NB4 (cell line): ENCODE measurements at regions not wholly inside any gene's neighbourhood (a gene's known extent, or its start where the extent isn't known, plus 50 kb on each side); places are given as distances from the start of the nearest gene placed in this dataset.

Experiments used
- DNase-seq: peaks from one replicate; pipeline ENCODE4 v3.0.0; 2010; ENCODE audit warnings: low read depth
- H3K4me3 ChIP-seq: one replicate; pipeline ENCODE4 v1.5.1; 2011; ENCODE audit warnings: mild to moderate bottlenecking, low read depth, low read length, moderate library complexity
- MYC ChIP-seq: IDR thresholded peaks from 2 replicates; pipeline ENCODE4 v1.6.1; 2011; ENCODE audit warnings: low read depth, low read length
- POLR2A ChIP-seq: IDR thresholded peaks from 2 replicates; pipeline ENCODE4 v1.6.1; 2011; ENCODE audit warnings: mild to moderate bottlenecking; ENCODE audit not compliant: insufficient read length; ENCODE audit errors: extremely low read depth
- TF ChIP-seq, protein P1 (sequence below): IDR thresholded peaks from one replicate; pipeline ENCODE4 v1.5.1; 2012; ENCODE audit warnings: low read depth, low read length
- TF ChIP-seq, protein P2 (sequence below): IDR thresholded peaks from 2 replicates; pipeline ENCODE4 v1.6.1; 2011; ENCODE audit warnings: low read depth, low read length

- H3K4me3 ChIP-seq = no peak overlapping the region
- TF ChIP-seq POLR2A (no peak), MYC (no peak)
- TF ChIP-seq, protein P1, sequence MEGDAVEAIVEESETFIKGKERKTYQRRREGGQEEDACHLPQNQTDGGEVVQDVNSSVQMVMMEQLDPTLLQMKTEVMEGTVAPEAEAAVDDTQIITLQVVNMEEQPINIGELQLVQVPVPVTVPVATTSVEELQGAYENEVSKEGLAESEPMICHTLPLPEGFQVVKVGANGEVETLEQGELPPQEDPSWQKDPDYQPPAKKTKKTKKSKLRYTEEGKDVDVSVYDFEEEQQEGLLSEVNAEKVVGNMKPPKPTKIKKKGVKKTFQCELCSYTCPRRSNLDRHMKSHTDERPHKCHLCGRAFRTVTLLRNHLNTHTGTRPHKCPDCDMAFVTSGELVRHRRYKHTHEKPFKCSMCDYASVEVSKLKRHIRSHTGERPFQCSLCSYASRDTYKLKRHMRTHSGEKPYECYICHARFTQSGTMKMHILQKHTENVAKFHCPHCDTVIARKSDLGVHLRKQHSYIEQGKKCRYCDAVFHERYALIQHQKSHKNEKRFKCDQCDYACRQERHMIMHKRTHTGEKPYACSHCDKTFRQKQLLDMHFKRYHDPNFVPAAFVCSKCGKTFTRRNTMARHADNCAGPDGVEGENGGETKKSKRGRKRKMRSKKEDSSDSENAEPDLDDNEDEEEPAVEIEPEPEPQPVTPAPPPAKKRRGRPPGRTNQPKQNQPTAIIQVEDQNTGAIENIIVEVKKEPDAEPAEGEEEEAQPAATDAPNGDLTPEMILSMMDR = no peak
- TF ChIP-seq, protein P2, sequence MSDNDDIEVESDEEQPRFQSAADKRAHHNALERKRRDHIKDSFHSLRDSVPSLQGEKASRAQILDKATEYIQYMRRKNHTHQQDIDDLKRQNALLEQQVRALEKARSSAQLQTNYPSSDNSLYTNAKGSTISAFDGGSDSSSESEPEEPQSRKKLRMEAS = no peak
- DNase-seq = no peak
These were observed 216.4 kb downstream of the C6orf118 start for GRCh38 chr6:165092881-165093595.

- no peak for DNase-seq
- no peak overlapping the region for H3K4me3 ChIP-seq
- TF ChIP-seq MYC (no peak), POLR2A (no peak)
- TF ChIP-seq, protein P1 = no peak
- TF ChIP-seq, protein P2 = no peak
These were observed 218.2 kb downstream of the C6orf118 start for GRCh38 chr6:165091121-165091785.

- no peak for TF ChIP-seq MYC
- TF ChIP-seq POLR2A = no peak
- TF ChIP-seq, protein P2 = no peak
- H3K4me3 ChIP-seq = no peak overlapping the region
- DNase-seq = no peak
These were observed 219.2 kb downstream of the C6orf118 start for GRCh38 chr6:165090242-165090641.

DNA sequence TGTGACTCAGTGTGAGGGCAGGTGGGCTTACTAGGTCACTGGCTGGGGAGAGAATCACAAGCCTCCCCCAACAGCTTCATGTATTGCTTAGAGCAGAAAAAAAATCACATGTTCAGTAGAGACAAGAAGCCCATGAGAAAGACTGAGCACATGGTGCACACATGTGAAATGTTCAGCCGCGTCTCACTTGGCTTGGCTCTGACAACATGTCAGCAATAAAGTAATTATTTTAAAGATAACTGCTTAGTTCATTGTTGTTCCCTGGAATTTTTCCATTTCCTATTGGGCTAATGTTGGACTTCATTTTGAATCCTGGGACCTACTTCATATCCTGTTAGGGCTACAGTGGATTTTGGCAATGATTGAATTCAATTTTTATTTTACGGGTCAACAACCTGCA, 222.6 kb downstream of the C6orf118 start:
- H3K4me3 ChIP-seq = no peak overlapping the region
- TF ChIP-seq, protein P2 = peak; percentile 44; the same call in 1 of the 2 replicates
- TF ChIP-seq POLR2A = no peak
- no peak for DNase-seq

DNA sequence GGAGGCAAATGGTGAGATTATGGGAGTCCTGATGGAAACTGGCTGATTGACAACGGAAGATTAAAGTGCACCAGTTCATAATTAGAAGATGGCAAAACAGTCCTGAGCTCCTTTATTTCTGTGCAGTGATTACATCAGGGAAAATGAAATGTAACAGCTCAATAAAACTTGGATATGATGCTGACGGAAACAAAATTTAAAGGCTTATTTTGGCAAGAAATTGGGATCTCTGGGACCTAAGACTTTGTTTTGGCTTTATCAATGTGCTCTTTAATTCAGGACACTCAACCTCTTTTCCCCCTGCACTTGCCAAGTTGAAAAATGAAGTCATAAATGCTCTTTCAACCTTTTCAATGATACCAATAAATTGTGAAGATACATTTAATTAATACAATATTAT, 226.8 kb downstream of the C6orf118 start:
- DNase-seq = no peak
- H3K4me3 ChIP-seq = no peak overlapping the region
- TF ChIP-seq MYC (no peak), POLR2A (no peak)
- TF ChIP-seq, protein P1 = no peak
- TF ChIP-seq, protein P2 = no peak

DNA sequence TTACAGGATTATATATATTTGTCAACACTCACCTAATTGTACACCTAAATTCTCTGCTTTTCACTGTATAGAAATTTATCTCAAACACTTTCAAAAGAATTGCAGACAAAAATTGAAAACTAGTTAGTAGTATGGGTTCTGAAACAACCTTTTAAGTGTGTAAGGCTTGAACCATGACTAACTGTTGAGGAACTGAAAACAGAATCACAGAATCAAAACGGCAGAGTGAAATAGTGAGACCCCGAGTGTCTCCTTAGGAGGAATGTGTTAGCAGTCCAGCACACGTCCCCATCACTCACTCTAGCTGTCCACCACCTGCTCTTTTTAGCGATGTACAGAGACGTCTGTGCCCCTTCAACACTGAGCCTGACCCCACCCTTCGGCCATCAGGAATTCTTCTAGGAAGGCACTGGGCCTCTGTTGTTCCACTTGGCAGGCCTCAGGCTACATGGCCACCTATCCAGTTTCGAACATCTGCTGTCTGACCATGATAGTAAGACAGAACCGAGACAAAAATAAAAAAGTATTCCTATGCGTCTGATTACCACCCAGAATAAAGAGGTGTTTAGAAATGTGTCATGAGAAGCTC, 227.4 kb downstream of the C6orf118 start:
- TF ChIP-seq, protein P1 = no peak
- TF ChIP-seq, protein P2 = no peak
- TF ChIP-seq MYC (no peak), POLR2A (no peak)
- H3K4me3 ChIP-seq = no peak overlapping the region
- no peak for DNase-seq
